GM21529 (cell line): ENCODE measurements at regions not wholly inside any gene's neighbourhood (a gene's known extent, or its start where the extent isn't known, plus 50 kb on each side); places are given as distances from the start of the nearest gene placed in this dataset.
"Not testable (repeated sequence)": the region's sequence is repeated elsewhere in the genome, so short reads cannot be mapped to it uniquely, and the experiment has no call there.

Source experiments
- ATAC-seq: cut with Tn5 transposase; IDR thresholded peaks from one replicate; pipeline ENCODE4 v1.9.1; 2021; ENCODE audit not compliant: unreplicated experiment

- no peak for ATAC-seq
Measured at GRCh38 chr18:51323961-51324360, 126.5 kb upstream of the MEX3C start.

DNA sequence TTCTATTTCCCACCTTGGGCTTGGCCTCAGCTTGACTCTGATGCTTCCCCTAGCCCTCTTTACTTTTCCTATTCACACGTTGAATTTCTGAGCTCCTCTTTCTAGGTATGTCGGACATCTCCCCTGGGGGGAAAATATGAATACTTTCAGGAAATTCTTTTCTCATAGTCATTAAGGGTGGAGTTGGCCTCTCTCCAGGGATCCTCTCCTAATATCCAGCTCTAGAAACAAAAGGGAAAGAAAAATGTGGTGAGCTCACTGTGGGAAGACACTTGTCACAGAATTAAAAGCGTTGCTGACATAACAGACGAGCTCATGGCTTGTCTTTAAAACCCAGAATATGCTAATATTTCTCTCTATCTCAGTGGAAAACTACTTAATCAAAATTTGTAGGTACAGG, 132.7 kb upstream of the MEX3C start:
- ATAC-seq: no peak

GRCh38 chr18:51330739-51331138, 133.3 kb upstream of the MEX3C start:
- ATAC-seq: no peak

- no peak for ATAC-seq
Measured at GRCh38 chr18:51337406-51337805, 139.9 kb upstream of the MEX3C start.

GRCh38 chr18:51339856-51340255, 142.4 kb upstream of the MEX3C start:
- no peak for ATAC-seq

DNA sequence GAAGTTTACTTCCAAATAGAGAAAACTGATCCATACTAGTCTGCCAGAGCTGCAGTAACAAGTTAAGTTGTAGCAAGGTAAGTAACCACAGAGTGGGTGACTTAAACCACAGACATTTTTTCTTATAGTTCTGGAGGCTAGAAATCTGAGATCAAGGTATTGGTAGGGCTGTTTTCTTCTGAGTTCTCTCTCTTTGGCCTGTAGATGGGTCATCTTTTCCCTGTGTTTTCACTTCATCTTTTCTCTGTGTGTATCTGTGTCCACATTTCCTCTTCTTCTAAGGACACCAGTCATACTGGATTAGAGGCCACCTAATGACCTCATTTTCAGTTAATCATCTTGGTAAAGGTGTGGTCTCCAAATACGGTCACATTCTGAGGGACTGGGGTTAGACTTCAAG, 142.9 kb upstream of the MEX3C start:
- ATAC-seq: no peak

DNA sequence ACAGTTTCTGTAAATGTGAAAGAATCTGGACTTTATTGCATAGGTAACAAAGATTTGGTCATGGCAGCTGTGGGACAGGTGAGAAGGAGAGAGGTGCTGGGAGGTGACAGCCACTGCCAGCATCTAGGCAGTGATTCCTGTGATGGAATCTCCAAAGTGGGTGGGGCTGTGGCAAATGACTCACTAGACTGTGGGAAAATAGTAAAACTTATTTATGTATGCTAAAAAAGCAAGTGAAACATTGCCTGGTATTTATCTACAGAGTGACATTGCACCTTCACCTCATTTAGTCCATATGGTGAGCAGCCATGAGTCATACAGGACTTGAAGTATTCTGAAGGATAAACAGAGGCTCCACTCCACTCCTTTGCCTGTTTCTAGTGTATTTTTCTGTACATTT, 145.3 kb upstream of the MEX3C start:
- no peak for ATAC-seq

- no peak for ATAC-seq
Measured at GRCh38 chr18:51345848-51346391, 148.4 kb upstream of the MEX3C start.

DNA sequence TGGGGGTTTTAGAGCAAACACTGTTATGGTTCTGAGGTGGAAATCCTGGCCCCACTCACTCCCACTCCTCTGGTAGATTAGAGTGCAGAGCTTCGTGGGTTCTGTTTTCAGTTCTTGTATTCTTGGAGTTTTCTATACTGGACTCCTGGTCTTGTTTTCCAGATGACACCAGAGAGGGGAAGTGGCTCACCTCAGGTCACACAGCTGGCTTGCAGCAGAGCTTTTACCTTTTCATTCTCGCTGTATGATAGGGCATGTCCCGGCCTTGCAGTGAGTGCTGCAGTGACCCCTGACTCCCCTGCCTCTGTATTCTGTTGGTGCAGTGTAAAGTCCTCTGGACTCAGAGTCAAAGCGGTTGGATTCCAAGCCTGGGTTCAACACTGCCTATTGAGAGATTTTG, 148.9 kb upstream of the MEX3C start:
- ATAC-seq: no peak

- no peak for ATAC-seq
Measured at GRCh38 chr18:51350081-51350480, 152.6 kb upstream of the MEX3C start.

DNA sequence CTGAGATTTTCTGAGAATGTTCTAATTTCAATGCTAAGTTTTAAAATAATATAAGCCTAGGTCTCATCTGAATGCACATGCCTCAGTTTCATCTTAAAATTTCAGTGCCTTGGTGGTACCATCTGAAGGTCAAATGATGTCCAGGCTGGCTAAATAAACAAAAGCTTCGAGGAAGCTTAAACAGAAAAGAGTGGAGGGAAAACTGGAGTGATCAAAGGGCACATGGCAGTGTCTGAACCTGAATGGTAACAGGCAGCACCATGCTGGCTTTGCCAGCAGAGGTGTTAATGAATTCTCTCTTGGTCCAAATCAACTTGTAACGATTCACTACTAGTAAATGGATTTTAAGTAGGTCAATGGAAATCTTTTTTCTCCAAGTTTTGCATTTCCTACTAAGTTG, 158.4 kb upstream of the MEX3C start:
- ATAC-seq: no peak

DNA sequence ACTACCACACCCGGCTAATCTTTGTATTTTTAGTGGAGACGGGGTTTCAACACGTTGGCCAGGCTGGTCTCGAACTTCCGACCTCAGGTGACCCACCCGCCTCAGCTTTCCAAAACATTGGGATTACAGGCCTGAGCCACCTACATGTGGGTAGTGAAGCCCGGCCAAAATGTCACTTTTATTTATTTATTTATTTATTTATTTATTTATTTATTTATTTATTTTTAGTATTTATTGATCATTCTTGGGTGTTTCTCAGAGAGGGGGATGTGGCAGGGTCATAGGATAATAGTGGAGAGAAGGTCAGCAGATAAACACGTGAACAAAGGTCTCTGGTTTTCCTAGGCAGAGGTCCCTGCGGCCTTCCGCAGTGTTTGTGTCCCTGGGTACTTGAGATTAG, 162.8 kb upstream of the MEX3C start:
- ATAC-seq: not testable (repeated sequence)

GRCh38 chr18:51361130-51361860, 163.8 kb upstream of the MEX3C start:
- ATAC-seq: peak; percentile 80

DNA sequence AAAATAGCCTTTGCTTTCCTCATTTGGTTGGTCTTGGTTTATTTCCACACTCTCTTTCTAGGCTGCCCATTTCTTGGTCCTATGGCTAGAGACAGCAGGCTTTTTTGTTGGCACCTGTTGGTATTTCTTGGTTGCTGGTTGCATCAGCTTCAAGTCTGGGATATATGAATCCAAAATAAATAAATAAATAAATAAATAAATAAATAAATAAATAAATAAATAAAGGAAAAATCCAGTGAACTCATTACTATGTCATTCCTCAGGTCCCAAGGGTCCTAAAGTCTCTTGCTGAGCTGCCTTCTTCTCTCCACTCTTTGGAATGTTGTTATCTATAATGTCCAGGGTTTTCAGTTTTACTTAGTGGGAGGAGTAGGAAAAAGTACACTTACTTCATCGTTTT, 165.9 kb upstream of the MEX3C start:
- ATAC-seq: no peak

DNA sequence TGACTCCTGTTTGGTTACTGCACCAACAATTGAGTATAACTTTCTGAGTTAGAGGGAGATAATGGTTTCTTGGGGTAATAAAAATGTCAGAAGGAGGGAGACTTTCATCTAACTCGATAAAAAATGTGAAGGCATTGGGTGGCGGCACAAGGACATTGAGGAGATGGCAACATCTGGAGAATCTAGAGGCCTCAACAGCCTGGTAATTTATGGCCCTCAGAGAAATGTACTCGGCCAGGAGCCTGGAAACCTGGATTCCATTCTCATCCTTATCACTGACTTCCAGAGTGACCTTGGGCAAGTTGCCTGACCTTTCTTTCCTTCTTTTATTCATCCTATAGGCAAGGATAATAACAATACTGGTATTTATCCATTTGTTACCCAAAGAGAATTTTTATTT, 173.5 kb upstream of the MEX3C start:
- no peak for ATAC-seq

GRCh38 chr18:51371929-51372328, 174.4 kb upstream of the MEX3C start:
- no peak for ATAC-seq

DNA sequence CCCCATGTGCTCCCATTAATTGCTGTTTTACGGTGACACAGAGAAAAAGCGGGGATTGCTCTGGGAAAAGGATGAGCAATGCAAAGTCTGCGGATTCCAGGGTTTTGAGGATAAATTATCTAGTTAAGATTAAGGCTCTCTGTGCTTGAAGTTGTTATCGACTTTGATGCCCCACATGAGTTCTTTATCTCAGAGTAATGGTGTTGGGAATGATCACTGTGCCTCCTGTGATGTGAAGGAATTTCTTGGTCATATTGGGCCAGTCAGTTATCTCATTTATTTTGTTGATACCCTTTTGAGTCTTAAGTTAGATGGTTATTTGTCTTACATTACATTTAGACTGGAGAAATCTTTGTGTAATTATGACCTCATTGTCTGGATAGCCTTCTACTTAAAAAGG, 184.6 kb upstream of the MEX3C start:
- ATAC-seq: no peak

DNA sequence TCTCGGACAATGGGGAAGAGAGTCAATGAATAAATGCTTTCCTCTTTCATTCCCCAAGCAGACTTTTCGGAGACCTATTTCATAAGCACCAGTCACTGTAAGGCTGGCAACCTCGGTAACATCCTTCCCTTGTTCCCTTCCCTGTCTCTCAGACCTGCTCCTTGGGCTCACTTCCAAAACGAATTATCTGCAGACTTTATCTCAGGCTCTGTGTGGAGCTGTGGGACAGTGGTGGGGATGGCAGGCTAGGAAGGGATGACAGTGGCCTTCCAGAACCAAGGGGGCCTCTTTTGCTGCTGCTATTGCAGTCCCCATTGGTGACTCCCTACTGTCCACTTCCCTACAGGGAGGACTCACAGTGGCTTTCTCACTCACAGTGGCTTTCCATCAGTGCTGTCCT, 185.6 kb upstream of the MEX3C start:
- no peak for ATAC-seq

- ATAC-seq: no peak
Measured at GRCh38 chr18:51383711-51384110, 186.2 kb upstream of the MEX3C start.

- ATAC-seq: no peak
Measured at GRCh38 chr18:51385270-51385669, 187.8 kb upstream of the MEX3C start.

GRCh38 chr18:51390702-51391101, 193.2 kb upstream of the MEX3C start:
- no peak for ATAC-seq

DNA sequence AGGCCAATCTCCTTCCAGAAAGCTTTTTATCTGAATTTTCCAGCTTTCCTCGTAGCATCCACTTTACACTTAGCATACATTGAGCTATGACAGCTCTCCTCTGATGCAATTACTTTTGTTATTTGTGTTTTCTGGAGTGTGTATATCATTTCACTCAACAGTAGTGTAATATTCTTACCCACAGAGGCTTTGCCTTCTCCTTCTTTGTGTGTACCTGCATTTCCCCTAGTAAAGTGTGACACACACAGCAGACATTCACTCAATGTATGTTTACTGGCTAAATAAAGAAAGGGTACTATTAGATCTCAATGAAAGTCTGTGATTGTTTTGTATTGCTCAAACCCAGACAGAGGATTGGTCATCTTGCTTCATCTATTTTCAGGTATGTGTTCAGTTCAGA, 193.7 kb upstream of the MEX3C start:
- no peak for ATAC-seq

DNA sequence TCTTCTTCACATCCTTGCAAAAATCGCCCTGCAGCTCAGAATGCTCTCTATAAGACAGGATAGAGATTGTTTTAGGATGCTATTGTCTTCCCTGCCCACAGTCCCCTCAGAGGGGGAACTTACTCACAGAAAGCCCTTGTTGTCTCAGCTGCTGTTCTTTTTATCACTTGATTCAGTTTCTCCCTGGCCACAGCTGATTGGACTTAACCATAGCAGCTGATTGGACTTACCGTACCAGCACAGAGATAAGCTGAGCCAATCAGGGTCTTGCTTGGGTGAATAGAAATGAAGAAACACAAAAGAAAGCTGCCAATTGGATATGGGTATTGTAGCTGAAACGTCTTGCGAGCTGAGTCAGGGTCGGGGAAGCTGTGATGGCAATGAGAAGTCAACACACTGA, 194.2 kb upstream of the MEX3C start:
- ATAC-seq: no peak
